NCI-H748 (cell line): ENCODE measurements at regions not wholly inside any gene's neighbourhood (a gene's known extent, or its start where the extent isn't known, plus 50 kb on each side); places are given as distances from the start of the nearest gene placed in this dataset.
"Not testable (repeated sequence)": the region's sequence is repeated elsewhere in the genome, so short reads cannot be mapped to it uniquely, and the experiment has no call there.

ENCODE experiments used
- DNase-seq: peaks from one replicate; lab custom pipeline; 2025; ENCODE audit not compliant: unreplicated experiment; lab: John Stamatoyannopoulos, UW

- peak; percentile 75 for DNase-seq
Observed at GRCh38 chr6:164749221-164750064, 560.0 kb downstream of the C6orf118 start.

- DNase-seq = no peak
Observed at GRCh38 chr6:164744301-164744700, 565.1 kb downstream of the C6orf118 start.

GRCh38 chr6:164741938-164742451, 567.4 kb downstream of the C6orf118 start:
- DNase-seq = no peak

GRCh38 chr6:164736090-164736489, 573.3 kb downstream of the C6orf118 start:
- not testable (repeated sequence) for DNase-seq

GRCh38 chr6:164731539-164731938, 577.9 kb downstream of the C6orf118 start:
- DNase-seq = no peak

- no peak for DNase-seq
Observed at GRCh38 chr6:164721460-164721859, 587.9 kb downstream of the C6orf118 start.

- DNase-seq = no peak
Observed at GRCh38 chr6:164700497-164700896, 608.9 kb downstream of the C6orf118 start.

GRCh38 chr6:164695896-164696295, 613.5 kb downstream of the C6orf118 start:
- no peak for DNase-seq

GRCh38 chr6:164694386-164694785, 615.0 kb downstream of the C6orf118 start:
- no peak for DNase-seq

GRCh38 chr6:164693944-164694343, 615.5 kb downstream of the C6orf118 start:
- DNase-seq = no peak

- peak; percentile 7 for DNase-seq
Observed at GRCh38 chr6:164692772-164693510, 616.5 kb downstream of the C6orf118 start.

- no peak for DNase-seq
Observed at GRCh38 chr6:164690702-164691500, 618.5 kb downstream of the C6orf118 start.

GRCh38 chr6:164690241-164690640, 619.2 kb downstream of the C6orf118 start:
- DNase-seq = no peak

GRCh38 chr6:164665328-164665727, 644.1 kb downstream of the C6orf118 start:
- DNase-seq = no peak

- no peak for DNase-seq
Observed at GRCh38 chr6:164663634-164664033, 645.8 kb downstream of the C6orf118 start.

GRCh38 chr6:164661716-164662115, 647.7 kb downstream of the C6orf118 start:
- no peak for DNase-seq

GRCh38 chr6:164660781-164661180, 648.6 kb downstream of the C6orf118 start:
- no peak for DNase-seq

- DNase-seq = peak; percentile 10
Observed at GRCh38 chr6:164640956-164641355, 668.4 kb downstream of the C6orf118 start.

- peak; percentile 26 for DNase-seq
Observed at GRCh38 chr6:164628302-164628931, 681.0 kb downstream of the C6orf118 start.

- no peak for DNase-seq
Observed at GRCh38 chr6:164616917-164617524, 692.4 kb downstream of the C6orf118 start.
